Spinal cord (tissue), 9 donors: ENCODE measurements at regions not wholly inside any gene's neighbourhood (a gene's known extent, or its start where the extent isn't known, plus 50 kb on each side); places are given as distances from the start of the nearest gene placed in this dataset.
"Not testable (repeated sequence)": the region's sequence is repeated elsewhere in the genome, so short reads cannot be mapped to it uniquely, and the experiment has no call there.

Source experiments
- DNase-seq, 6 donors: peaks; one replicate each; pipeline versions ENCODE4 v3.0.0 to v3.0.0-alpha.2; 2013 to 2015; ENCODE audit warnings: low spot score in 6 of 6, low read depth in 4 of 6
- H3K27ac ChIP-seq: one replicate; pipeline ENCODE4 v1.5.1; 2013; ENCODE audit warnings: low read depth, low read length, control low read depth
- H3K27me3 ChIP-seq: one replicate; pipeline ENCODE4 v1.6.1; 2013; ENCODE audit warnings: low read length; ENCODE audit not compliant: control insufficient read depth, insufficient read depth
- H3K36me3 ChIP-seq: one replicate; pipeline ENCODE4 v1.6.1; 2013; ENCODE audit warnings: low read length; ENCODE audit not compliant: control insufficient read depth, insufficient read depth
- H3K4me1 ChIP-seq: one replicate; pipeline ENCODE4 v1.6.1; 2013; ENCODE audit warnings: low read length; ENCODE audit not compliant: control insufficient read depth, insufficient read depth
- H3K4me3 ChIP-seq: one replicate; pipeline ENCODE4 v1.5.1; 2013; ENCODE audit warnings: low read depth, low read length, control low read depth
- H3K9me3 ChIP-seq: one replicate; pipeline ENCODE4 v1.6.1; 2013; ENCODE audit warnings: low read length; ENCODE audit not compliant: control insufficient read depth, insufficient read depth
- WGBS: methylation state at CpG from one replicate; pipeline ENCODE4 v1.1.5; 2013; ENCODE audit warnings: missing lambda C conversion rate; ENCODE audit not compliant: insufficient coverage; 5-methylcytosine and 5-hydroxymethylcytosine counted together
- donor health status: healthy.

GRCh38 chr7:8314566-8314965, 52.6 kb upstream of the ICA1 start:
- H3K36me3 ChIP-seq = no peaks in the 10 kb centered on the region
- no peak overlapping the region for H3K27ac ChIP-seq
- DNase-seq = no peak
- peaks cover 5% of the 10 kb centered on the region for H3K9me3 ChIP-seq
- H3K27me3 ChIP-seq = no peaks in the 10 kb centered on the region
- H3K4me1 ChIP-seq = no peaks in the 10 kb centered on the region
- no peak overlapping the region for H3K4me3 ChIP-seq
- WGBS = 69% methylated on average over 1 of the region's 1 CpG

DNA sequence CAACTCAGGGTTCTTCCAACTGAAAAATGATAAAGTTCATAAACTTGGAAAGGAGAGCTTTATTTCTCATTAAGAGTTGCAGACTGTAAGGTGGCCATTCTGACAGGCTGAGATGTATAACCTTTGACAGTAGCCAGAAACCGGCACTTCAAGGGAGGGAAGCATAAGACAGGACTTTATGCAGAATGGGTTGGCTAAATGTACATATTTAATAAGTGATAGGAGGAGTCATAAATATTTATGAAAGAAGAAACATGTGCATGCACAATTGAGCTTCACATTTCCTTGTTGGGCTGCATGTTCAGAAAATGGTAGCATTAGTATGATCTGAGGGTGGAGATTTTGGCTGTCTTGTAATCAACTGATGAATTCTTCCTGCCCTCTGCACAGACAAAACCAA, 57.1 kb upstream of the ICA1 start:
- Histone ChIP-seq H3K27me3 (no peaks in the 10 kb centered on the region), H3K27ac (no peak overlapping the region), H3K4me3 (no peak overlapping the region), H3K36me3 (no peaks in the 10 kb centered on the region), H3K4me1 (no peaks in the 10 kb centered on the region), H3K9me3 (peaks cover 1% of the 10 kb centered on the region)
- DNase-seq = no peak
- 100% methylated on average over 1 of the region's 1 CpG for WGBS

DNA sequence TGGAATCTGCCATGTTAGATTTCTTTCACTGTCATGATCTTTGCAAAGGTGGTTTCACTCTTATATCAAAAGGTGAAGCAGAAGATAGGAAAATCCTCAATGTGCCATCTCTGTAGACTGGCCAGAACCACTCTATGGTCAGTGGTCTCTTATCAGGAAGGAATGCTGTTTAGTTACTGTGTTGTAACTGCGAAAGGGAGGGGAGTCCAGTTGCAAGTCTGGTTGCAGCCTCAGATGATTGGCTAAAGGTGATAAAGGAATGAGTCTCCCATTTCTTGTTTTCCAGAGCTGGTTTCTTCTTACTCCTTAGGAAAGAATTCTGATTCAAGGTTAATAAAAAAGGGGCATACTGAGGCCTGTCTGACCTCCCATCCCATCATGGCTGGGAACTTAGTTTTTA, 58.2 kb upstream of the ICA1 start:
- H3K4me1 ChIP-seq = no peaks in the 10 kb centered on the region
- no peak overlapping the region for H3K4me3 ChIP-seq
- H3K27me3 ChIP-seq = no peaks in the 10 kb centered on the region
- H3K36me3 ChIP-seq = no peaks in the 10 kb centered on the region
- no peak overlapping the region for H3K27ac ChIP-seq
- WGBS = 100% methylated on average over 1 of the region's 1 CpG
- DNase-seq = no peak
- H3K9me3 ChIP-seq = peaks cover 1% of the 10 kb centered on the region

DNA sequence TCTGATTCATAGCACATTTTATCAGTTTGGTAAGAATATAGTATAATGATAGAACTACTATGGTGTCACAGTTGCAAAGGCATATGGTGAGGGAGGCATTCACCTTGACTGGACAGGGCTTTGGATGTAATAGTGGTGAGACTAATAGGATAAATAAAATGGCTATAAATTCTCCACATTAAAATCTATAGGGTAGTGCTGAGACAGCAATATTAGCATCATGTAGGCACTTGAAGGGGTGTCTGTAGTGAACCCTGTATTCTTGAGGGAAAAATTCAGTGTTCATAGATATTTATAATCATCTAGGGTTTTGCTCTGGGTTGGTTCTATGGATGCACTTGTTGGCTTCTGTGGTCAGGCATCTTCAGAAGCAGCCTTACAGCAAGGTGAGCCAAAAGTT, 59.3 kb upstream of the ICA1 start:
- no peaks in the 10 kb centered on the region for H3K27me3 ChIP-seq
- H3K4me1 ChIP-seq = no peaks in the 10 kb centered on the region
- no peak overlapping the region for H3K4me3 ChIP-seq
- H3K27ac ChIP-seq = no peak overlapping the region
- no peak for DNase-seq
- peaks cover 1% of the 10 kb centered on the region for H3K9me3 ChIP-seq
- no peaks in the 10 kb centered on the region for H3K36me3 ChIP-seq

DNA sequence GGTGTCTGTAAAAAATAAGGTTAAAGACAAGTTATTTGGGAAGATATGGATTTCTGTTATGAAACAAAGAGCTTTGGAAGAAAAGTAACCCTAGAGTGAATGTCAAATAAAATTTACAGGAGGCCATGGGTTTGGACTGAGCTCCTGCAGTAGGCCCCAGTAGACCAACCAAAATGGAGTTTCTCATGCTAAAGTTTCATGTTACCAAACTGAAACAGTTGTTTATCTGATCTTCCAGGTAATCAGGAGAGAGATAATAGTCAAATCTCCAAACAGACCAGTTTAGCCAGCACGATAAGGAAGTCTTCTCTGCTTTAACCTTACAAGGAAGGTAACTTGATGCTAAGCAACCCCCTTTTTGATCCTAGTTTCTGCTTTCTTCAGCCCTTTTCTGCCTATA, 60.7 kb upstream of the ICA1 start:
- 0% methylated on average over 1 of the region's 1 CpG for WGBS
- Histone ChIP-seq H3K4me3 (no peak overlapping the region), H3K4me1 (no peaks in the 10 kb centered on the region), H3K27me3 (no peaks in the 10 kb centered on the region), H3K9me3 (peaks cover 1% of the 10 kb centered on the region), H3K27ac (no peak overlapping the region), H3K36me3 (no peaks in the 10 kb centered on the region)
- no peak for DNase-seq

DNA sequence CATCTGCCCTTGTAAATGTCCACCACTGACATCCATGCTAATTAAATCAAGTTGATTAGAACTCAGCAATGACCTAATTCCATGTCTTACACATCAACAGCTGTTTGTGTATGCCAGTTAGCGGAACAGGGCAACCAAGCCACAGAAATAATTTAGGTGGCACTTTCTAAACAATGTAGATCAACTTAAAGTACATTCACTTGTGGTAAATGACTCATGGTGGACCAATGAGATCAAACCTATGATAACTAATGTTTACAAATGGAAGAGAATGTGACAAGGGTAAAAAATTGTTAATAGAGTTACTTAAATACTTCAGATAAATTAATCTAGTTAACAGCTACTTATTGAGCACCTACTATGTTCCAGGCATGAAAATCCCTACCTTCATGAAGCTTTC, 63.1 kb upstream of the ICA1 start:
- no peak overlapping the region for H3K27ac ChIP-seq
- no peak overlapping the region for H3K4me3 ChIP-seq
- no peaks in the 10 kb centered on the region for H3K36me3 ChIP-seq
- no peaks in the 10 kb centered on the region for H3K4me1 ChIP-seq
- no peaks in the 10 kb centered on the region for H3K9me3 ChIP-seq
- WGBS = no CpG with 5 or more reads among the region's 1 CpG
- DNase-seq = no peak
- no peaks in the 10 kb centered on the region for H3K27me3 ChIP-seq

DNA sequence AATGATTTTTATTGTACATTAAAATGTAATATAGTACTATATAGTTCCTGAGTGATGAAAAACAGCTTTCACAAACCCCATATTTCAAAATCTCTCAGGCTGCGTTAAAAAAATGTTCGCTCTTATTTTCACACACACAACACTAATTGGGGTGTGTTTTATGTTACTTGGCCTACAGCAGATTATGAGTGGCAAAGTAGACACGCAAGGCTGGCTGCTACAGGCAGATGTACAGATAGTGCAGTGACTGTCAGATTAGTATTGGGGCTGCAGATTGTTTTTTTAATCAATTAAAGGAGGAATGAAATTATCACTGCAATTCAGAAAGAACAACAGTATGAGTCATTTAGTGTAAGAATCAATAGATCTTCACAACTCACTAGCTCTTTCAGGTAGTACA, 65.2 kb upstream of the ICA1 start:
- Histone ChIP-seq H3K27ac (no peak overlapping the region), H3K36me3 (no peaks in the 10 kb centered on the region), H3K4me3 (no peak overlapping the region), H3K27me3 (no peaks in the 10 kb centered on the region), H3K9me3 (no peaks in the 10 kb centered on the region), H3K4me1 (no peaks in the 10 kb centered on the region)
- 83% methylated on average over 1 of the region's 3 CpGs for WGBS
- peak in 1 of 6 donors; percentile 16 for DNase-seq

DNA sequence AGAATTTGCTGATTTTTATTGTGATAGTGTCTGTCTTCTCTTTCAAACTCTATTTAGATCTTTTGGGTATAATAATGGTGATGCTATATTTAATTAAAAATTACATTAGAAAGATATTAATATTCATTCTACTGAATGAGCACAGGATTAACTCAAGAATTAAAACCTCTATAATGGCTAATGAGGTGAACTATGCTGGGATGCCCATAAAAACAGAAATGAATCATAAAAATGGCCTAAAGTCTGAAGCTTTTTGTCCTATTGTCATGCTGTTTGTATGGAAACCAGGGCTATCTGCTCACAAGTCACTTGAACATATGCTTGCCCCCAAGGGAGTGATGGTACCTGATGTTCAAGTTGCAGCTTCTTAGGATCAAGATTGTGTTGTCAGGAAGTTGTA, 76.2 kb upstream of the ICA1 start:
- no peak overlapping the region for H3K4me3 ChIP-seq
- H3K9me3 ChIP-seq = no peaks in the 10 kb centered on the region
- no peak overlapping the region for H3K27ac ChIP-seq
- H3K36me3 ChIP-seq = no peaks in the 10 kb centered on the region
- no peaks in the 10 kb centered on the region for H3K27me3 ChIP-seq
- peak in 1 of 6 donors; percentile 56 for DNase-seq
- H3K4me1 ChIP-seq = no peaks in the 10 kb centered on the region

- no peak overlapping the region for H3K4me3 ChIP-seq
- peak in 3 of 6 donors; percentile 5 to 74 (median 70) for DNase-seq
- H3K27ac ChIP-seq = no peak overlapping the region
- WGBS = no CpG with 5 or more reads among the region's 5 CpGs
- H3K36me3 ChIP-seq = no peaks in the 10 kb centered on the region
- peaks cover 4% of the 10 kb centered on the region for H3K9me3 ChIP-seq
- H3K4me1 ChIP-seq = no peaks in the 10 kb centered on the region
- H3K27me3 ChIP-seq = no peaks in the 10 kb centered on the region
These were observed 81.6 kb upstream of the ICA1 start for GRCh38 chr7:8343556-8343955.

GRCh38 chr7:8347395-8347794, 85.4 kb upstream of the ICA1 start:
- DNase-seq, H3K9me3 ChIP-seq, H3K4me1 ChIP-seq, H3K27ac ChIP-seq, H3K36me3 ChIP-seq, H3K27me3 ChIP-seq, H3K4me3 ChIP-seq: not testable (repeated sequence)
- WGBS = 60% methylated on average over 1 of the region's 2 CpGs

DNA sequence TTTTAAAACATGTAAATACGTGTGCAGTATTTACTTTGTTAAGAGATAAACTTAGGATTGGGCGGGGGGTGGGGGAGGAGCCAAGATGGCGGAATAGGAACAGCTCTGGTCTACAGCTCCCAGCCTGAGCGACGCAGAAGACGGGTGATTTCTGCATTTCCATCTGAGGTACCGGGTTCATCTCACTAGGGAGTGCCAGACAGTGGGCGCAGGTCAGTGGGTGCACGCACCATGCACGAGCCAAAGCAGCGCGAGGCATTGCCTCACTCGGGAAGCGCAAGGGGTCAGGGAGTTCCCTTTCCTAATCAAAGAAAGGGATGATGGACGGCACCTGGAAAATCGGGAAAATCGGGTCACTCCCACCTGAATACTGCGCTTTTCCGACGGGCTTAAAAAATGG, 81.8 kb upstream of the NXPH1 start:
- H3K4me1 ChIP-seq, H3K36me3 ChIP-seq, H3K27ac ChIP-seq, H3K27me3 ChIP-seq, DNase-seq, H3K4me3 ChIP-seq, H3K9me3 ChIP-seq: not testable (repeated sequence)
- 97% methylated on average over 14 of the region's 20 CpGs for WGBS
